ENCODE measurements at regions not wholly inside any gene's neighbourhood (a gene's known extent, or its start where the extent isn't known, plus 50 kb on each side); places are given as distances from the start of the nearest gene placed in this dataset.

DNA sequence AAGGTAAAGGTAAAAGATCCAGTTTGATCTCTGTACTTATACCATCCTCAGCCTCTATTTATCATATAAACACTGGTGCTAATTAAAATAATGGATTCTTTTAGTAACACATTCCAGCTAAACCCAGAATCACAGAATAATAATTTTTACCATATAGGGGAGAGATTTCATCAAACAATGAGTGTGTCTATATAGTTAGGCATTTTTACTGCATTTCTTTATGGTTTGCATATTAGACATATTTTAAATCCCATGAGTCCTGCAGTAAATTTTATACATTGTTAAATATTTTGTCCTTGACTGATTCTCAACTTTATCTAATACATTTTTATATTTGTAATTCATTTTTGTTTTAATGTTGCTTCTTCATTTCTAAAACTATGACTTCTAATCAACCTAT is 323.7 kb upstream of the AGTR1 start:
- TF ChIP-seq, protein P1, sequence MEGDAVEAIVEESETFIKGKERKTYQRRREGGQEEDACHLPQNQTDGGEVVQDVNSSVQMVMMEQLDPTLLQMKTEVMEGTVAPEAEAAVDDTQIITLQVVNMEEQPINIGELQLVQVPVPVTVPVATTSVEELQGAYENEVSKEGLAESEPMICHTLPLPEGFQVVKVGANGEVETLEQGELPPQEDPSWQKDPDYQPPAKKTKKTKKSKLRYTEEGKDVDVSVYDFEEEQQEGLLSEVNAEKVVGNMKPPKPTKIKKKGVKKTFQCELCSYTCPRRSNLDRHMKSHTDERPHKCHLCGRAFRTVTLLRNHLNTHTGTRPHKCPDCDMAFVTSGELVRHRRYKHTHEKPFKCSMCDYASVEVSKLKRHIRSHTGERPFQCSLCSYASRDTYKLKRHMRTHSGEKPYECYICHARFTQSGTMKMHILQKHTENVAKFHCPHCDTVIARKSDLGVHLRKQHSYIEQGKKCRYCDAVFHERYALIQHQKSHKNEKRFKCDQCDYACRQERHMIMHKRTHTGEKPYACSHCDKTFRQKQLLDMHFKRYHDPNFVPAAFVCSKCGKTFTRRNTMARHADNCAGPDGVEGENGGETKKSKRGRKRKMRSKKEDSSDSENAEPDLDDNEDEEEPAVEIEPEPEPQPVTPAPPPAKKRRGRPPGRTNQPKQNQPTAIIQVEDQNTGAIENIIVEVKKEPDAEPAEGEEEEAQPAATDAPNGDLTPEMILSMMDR (conservative IDR thresholded peaks at IDR 0.05; ENCODE audit: low read depth in 2 of 2), result no peak
- TF ChIP-seq POLR2AphosphoS5 (IDR thresholded peaks at IDR 0.05; ENCODE audit: low read depth) (no peak), EZH2phosphoT487 (IDR thresholded peaks at IDR 0.05; ENCODE audit: unreplicated experiment) (no peak), CREB1 (CRISPR knock-in tag; IDR thresholded peaks at IDR 0.05; ENCODE audit: low read depth) (no peak), EZH2 (IDR thresholded peaks at IDR 0.05; ENCODE audit: low read depth, unreplicated experiment) (no peak), JUNB (IDR thresholded peaks at IDR 0.05; ENCODE audit: unreplicated experiment) (no peak), STAT1 (IDR thresholded peaks at IDR 0.05; ENCODE audit: unreplicated experiment) (no peak), ETS1 (IDR thresholded peaks at IDR 0.05) (no peak), ZNF462 (CRISPR knock-in tag; IDR thresholded peaks at IDR 0.05) (no peak), REST (IDR thresholded peaks at IDR 0.05; ENCODE audit: unreplicated experiment) (no peak), ZNF114 (CRISPR knock-in tag; IDR thresholded peaks at IDR 0.05) (no peak), NANOG (IDR thresholded peaks at IDR 0.05; ENCODE audit: borderline replicate concordance) (no peak)

All from GM23338 (cell line).